NCI-H345 treated with DMSO at 0.1 percent for 48 hours (cell line): ENCODE measurements at regions not wholly inside any gene's neighbourhood (a gene's known extent, or its start where the extent isn't known, plus 50 kb on each side); places are given as distances from the start of the nearest gene placed in this dataset.
A peak's percentile ranks its signal among the peaks of the same experiment; 100 is the strongest.
"Not testable (repeated sequence)": the region's sequence is repeated elsewhere in the genome, so short reads cannot be mapped to it uniquely, and the experiment has no call there.

Source experiments
- DNase-seq: peaks from one replicate; lab custom pipeline; 2025; ENCODE audit not compliant: unreplicated experiment; lab: John Stamatoyannopoulos, UW

GRCh38 chr6:68160812-68161211 lies 474.3 kb upstream of the ADGRB3 start:
- DNase-seq: not testable (repeated sequence)

GRCh38 chr6:68160348-68160747 lies 474.7 kb upstream of the ADGRB3 start:
- DNase-seq: no peak

GRCh38 chr6:68159433-68159832 lies 475.6 kb upstream of the ADGRB3 start:
- no peak for DNase-seq

- DNase-seq: no peak
Measured at GRCh38 chr6:68158256-68158655, 476.8 kb upstream of the ADGRB3 start.

- no peak for DNase-seq
Measured at GRCh38 chr6:68144667-68145066, 490.4 kb upstream of the ADGRB3 start.

- DNase-seq: no peak
Measured at GRCh38 chr6:68141190-68141589, 493.9 kb upstream of the ADGRB3 start.

- DNase-seq: peak; percentile 82
Measured at GRCh38 chr6:68139130-68139529, 496.0 kb upstream of the ADGRB3 start.

- DNase-seq: no peak
Measured at GRCh38 chr6:68134796-68135195, 500.3 kb upstream of the ADGRB3 start.

GRCh38 chr6:68128211-68128610 lies 506.9 kb upstream of the ADGRB3 start:
- DNase-seq: no peak

GRCh38 chr6:68127074-68127473 lies 508.0 kb upstream of the ADGRB3 start:
- no peak for DNase-seq

GRCh38 chr6:68126089-68126749 lies 508.9 kb upstream of the ADGRB3 start:
- no peak for DNase-seq

- not testable (repeated sequence) for DNase-seq
Measured at GRCh38 chr6:68122975-68123374, 512.1 kb upstream of the ADGRB3 start.

GRCh38 chr6:68122032-68122431 lies 513.0 kb upstream of the ADGRB3 start:
- no peak for DNase-seq

GRCh38 chr6:68120954-68121353 lies 514.1 kb upstream of the ADGRB3 start:
- not testable (repeated sequence) for DNase-seq

GRCh38 chr6:68114463-68115047 lies 520.5 kb upstream of the ADGRB3 start:
- DNase-seq: no peak

GRCh38 chr6:68108233-68108835 lies 526.7 kb upstream of the ADGRB3 start:
- no peak for DNase-seq

GRCh38 chr6:68094070-68094469 lies 541.0 kb upstream of the ADGRB3 start:
- DNase-seq: no peak

- DNase-seq: no peak
Measured at GRCh38 chr6:68087399-68088133, 547.5 kb upstream of the ADGRB3 start.

- no peak for DNase-seq
Measured at GRCh38 chr6:68086199-68086598, 548.9 kb upstream of the ADGRB3 start.

GRCh38 chr6:68085599-68085998 lies 549.5 kb upstream of the ADGRB3 start:
- DNase-seq: not testable (repeated sequence)

GRCh38 chr6:68082086-68082485 lies 553.0 kb upstream of the ADGRB3 start:
- no peak for DNase-seq

- no peak for DNase-seq
Measured at GRCh38 chr6:68080074-68080473, 555.0 kb upstream of the ADGRB3 start.
